HUDEP-2 (cell line): ENCODE measurements at regions not wholly inside any gene's neighbourhood (a gene's known extent, or its start where the extent isn't known, plus 50 kb on each side); places are given as distances from the start of the nearest gene placed in this dataset.
A peak's percentile ranks its signal among the peaks of the same experiment; 100 is the strongest.

ENCODE experiments used
- DNase-seq, 76 experiments: peaks; one replicate each; lab custom pipeline; 2025; ENCODE audit not compliant: unreplicated experiment in 76 of 76; lab: John Stamatoyannopoulos, UW

DNA sequence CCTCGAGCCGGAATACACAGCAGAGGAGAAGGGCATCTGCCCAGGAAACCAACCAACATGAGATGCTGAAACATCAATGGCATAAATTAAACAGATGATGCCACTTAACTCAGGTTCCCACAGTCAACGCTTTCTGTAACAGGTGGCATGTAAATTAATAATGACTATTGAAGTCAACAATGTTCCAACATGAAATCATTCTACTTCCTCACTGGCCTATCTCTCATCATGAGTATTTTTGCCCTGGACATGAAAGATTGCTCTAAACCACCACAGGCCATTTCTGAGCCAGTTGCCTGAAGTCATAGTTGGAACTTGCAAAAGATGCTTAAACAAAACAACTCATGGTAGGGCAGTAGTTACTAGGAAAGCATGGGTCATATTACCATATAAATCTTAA, 397.9 kb upstream of the JARID2 start:
- no peak for DNase-seq

DNA sequence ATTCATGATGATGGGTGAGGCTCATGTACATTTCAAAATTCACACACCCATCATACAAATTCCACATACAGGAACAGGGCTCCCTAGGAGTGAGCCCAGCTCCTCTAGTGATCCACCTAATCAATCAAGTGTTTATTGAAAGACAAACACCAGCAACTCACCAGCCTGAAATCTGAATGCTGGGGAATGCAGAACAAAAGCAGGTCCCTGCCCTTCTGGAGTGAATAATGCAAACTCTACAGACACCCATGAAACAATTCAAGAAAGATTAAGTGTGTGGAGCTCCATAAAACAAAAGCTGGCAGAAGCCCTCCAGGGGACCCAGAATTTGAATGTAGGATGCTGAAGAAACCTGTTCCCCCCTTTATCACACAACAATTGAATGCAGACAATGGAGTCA, 396.7 kb upstream of the JARID2 start:
- DNase-seq: no peak

DNA sequence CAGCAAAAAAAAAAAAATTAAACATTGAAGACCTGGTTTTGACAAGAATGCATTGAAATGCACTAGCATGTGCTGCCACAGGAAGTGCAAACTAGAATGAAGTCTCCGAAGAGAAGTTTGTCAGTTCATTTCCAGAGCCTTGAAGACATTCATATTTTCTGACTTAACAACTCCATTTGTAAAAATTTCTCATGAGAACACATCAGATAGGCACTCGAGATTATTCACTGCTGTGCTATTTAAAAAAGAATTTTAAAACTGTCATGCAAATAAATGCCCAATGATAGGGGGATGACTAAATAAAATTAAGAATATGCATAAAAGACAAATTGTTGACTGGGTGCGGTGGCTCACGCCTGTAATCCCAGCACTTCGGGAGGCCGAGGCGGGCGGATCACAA, 394.6 kb upstream of the JARID2 start:
- no peak for DNase-seq

DNA sequence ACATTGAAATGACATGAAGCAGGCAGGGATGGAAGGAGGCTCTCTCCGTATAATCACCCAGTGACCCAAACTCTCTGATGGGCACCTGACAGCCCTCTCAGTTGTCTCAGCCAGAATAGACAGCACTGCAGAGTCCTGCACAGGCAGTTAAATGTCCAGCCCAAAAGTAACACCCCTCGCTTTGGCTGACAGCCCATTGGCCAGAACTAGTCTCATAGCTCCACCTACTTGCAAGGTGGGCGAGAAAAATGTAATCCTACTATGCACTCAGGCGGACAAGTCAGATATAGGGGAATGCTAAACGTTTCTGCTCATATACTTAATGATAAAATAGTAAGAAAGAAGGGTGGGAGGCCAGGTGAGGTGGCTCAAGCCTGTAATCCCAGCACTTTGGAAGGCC, 393.5 kb upstream of the JARID2 start:
- DNase-seq: no peak

DNA sequence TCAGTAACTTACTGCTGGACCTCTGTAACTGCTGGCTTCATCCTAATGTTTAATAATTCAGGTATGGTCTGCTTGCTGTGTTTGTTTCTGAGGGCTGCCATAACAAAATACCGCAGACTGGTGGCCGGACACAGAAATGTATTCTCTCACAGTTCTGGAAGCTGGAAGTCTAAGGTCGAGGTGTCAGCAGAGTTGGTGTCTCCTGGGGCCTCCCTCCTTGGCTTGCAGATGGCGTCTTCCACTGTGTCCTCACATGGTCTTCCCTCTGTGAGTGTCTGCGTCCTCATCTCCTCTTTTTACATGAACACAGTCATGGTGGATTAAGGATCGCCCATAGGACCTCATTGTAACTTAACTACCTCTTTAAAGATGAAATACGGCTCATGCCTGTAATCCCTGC, 389.7 kb upstream of the JARID2 start:
- no peak for DNase-seq

DNA sequence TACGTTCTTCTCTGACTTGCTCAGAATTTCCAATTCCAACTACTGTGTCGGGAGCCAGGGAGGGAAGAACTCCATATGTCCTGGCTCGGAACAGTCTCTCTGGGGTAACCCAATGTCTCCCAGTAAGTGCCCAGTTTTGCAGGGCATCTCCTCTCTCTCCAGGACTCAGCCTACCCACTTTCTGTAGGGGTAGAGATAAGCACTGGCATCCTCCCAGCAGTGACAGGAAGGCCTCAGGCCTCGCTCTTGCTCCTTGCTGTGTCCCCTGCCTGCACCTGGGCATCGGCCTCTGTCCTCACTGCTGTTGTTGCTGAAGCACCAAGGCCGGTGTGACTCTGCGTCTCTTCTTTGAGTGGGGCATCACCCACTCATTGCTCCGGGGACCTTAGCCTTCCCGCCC, 388.9 kb upstream of the JARID2 start:
- DNase-seq: peak in 43 of 76 experiments; percentile 7 to 53 (median 24)

DNA sequence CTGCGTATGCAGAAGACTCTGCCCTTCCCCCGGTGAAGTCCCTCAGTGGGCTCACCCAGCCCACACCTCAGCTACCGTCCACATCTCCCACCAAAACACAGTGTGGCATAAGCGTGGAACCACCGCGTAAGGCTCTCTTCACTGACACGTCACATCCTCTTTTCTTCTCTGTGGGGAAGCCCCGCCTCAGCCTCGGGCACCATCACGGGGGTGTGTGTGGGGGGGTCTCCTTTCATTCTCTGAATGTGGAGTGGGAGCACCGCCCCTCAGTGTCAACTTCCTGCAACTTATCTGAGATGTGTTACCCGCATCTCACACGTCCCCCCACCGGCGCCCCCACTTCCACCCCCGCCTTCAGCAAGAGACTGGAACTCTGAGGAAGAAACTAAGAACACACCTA, 388.4 kb upstream of the JARID2 start:
- DNase-seq: no peak

DNA sequence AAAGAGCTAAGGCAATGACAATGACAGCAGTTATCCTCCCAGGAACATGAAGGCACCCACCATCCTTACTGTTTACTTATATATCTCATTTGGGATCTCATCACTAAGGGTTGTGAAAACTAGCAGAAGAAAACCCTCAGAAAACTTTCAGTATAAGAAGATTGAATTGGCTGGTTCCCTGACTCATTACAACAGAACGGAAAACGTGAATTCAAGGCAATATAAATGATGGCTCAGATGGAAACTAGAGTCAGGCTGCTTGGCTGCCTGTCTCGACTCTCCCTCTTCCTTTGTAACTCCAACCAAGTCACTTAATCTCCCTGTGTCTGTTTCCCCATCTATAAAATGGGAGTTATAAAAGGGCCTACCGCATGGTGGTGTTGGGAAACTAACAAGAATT, 387.1 kb upstream of the JARID2 start:
- no peak for DNase-seq

DNA sequence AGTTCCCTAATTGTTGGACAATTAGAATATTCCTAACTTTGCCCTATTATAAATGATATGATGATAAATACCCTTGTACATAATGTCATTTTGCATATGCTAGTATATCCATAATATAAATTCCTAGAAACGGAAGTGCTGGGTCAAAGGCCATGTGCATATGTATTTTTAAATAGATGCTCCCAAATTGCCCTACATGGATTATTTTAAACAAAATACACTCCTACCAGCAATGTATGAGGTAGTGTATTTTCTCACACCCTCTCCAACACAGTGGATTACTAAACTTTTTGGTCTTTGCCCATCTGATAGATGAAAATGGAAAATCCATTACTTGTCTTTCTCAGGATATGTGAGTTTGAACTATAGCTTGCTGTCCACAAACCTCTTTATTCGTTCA, 385.1 kb upstream of the JARID2 start:
- DNase-seq: no peak

DNA sequence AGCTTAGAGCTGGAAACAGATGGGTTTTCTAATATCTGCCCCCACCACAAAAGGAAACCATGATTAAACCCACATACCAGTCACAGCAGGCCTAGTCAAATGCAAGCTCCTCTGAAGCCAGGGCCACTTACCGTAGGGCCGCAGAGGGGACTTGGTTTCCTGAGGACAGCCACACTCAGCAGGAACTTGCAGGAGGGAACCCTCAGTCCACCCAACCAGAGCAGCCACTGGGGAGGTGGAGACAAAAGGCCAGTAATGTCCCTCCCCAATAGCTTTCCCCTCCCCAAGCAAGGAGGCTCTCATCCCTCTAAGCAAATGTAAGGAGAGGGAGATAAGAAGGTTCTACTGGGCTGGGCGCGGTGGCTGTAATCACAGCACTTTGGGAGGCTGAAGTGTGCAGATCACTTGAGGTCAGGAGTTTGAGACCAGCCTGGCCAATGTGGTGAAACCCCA, 384.4 kb upstream of the JARID2 start:
- no peak for DNase-seq

DNA sequence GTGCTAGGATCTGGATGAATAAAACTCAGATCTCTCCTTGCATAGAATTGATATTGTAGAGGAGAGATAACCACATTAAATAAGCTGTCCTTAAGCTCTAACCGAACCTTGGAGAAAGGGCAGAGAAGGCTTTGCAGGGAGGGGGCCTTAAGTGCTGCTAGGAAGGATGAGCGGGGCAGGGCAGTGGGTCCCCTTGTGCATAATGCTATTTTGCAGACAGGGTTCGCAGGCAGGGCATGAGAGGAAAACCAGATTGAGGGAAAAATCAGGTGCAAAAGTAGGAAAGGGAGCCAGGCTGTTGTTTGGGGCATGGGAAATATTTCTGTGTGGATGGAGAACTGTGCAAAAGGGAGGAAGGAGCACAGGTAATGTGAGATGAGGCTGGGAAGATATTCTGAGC, 383.0 kb upstream of the JARID2 start:
- DNase-seq: no peak

DNA sequence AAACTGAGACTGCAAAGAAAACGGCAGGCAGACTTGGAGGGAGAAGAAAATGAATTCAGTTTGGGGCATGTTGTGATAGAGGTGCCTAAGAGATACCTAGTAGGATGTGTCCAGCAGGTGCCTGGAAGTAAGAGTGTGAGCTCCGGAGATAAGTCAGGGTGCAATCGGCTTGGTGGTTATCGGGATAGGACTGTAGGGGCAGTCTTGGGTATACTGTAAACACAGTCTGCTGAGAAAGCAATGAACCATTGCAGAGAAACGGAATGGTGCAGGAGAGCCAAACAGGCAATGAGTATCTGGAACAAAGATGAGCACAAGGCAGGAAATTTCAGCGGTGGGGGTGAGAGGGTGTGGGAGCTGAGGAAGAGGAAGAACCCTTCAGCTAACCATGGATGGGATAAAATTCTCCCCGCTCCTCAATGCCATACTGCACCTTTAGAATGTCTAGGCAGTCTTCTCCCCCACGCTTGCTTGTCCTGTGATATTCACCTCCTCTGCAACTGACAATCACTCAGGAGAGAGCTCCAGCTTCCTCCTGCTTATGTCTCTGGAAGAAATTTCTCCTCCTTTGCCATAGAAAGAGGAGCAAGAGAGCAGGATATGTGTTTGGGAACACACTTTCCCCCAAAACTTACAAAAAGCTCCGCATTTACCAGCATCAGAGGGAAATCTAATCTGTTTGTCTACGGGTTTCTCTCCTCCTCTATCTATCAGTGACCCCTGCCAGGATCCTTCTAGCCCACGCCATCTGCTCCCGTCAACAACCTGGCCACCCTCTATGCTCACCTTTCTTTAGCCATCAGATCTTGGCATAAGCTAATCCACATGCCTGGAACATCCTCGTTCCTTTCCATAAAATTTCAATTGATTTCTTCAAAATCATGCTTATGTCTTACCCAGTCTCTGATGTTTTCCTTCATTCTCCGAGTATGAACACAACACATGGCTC, 381.7 kb upstream of the JARID2 start:
- DNase-seq: no peak

DNA sequence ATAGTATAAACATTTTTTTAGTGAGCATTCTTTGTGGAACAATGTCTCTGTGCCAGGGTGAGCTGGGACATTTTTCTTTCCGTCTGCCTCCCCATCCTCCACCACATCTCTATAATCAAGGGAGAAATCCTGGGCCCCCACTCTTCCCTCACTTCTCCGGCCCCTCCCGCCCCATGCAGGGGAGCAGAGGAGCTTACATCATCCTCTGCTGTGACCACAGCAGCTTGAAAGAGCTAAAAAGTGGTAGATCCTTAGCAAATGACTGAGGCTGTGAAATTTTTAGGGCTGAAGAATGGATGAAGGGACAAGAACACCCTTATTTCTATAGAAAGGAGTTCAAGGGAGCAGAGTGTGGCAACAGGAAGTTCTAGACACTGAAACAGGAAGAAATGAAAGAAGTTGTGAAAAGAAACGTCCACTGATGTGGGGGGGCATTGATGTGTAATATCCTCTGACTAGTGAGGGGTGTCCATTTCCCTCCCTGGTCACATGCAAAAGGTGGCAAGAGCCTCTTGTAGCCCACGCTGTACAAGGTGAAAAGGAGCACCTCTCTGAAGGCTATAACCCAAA, 380.3 kb upstream of the JARID2 start:
- DNase-seq: no peak

DNA sequence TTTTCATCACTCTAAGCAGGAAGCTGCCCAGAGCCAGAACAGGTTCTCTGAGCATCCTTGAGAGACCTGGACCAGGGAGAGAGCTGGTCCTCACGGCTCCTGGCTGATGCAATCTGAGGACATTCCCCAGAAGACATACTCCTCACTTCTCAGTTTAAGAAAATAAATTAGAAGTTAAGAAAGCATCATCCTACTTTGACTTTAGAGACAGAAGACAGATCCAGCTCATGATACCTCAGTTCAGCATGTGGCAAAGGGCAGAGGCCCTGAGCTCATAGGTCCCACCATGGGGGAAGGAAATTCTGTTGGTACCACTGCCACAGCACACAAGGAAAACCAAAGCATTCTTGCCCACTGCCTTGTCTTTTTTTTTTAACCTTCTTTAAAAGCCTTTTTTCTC, 378.1 kb upstream of the JARID2 start:
- no peak for DNase-seq

DNA sequence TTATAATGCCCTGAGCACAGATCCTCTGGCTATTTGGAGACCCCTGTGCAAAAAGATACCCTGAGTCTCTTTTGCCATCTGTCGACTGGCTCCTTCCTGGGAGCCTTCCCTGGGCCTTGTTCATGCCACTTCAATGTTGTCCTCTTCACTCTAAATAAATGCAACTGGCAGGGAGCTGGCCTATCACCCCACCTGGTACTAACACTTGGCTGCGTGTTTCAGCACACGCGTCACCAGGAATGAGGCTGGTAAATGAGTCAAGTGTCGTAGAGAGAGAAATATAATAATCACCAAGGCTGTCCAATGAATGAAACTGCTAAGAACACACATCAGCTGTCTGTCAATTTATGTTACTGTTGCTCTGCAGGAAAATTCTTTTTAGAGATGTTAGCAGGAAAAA, 374.6 kb upstream of the JARID2 start:
- DNase-seq: no peak

DNA sequence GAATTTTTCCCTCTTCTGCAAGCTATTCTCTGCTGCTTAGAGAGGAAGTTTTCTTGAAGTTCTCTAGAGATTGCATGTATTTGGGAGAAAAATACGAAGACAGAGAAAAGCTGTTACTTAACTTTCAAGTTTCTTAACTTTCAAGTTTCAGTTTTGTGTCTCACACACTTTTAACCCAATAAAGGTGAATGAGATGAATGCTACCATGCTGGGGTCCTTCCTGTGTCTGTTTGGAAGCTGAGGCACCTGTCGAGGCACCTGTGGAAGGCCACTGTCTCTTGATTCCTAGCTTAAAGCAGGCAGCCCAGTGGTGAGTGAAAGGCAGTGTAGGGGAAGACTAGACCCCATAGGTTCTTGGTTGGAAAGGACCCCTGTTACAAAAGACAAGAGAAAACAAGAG, 372.8 kb upstream of the JARID2 start:
- DNase-seq: no peak

DNA sequence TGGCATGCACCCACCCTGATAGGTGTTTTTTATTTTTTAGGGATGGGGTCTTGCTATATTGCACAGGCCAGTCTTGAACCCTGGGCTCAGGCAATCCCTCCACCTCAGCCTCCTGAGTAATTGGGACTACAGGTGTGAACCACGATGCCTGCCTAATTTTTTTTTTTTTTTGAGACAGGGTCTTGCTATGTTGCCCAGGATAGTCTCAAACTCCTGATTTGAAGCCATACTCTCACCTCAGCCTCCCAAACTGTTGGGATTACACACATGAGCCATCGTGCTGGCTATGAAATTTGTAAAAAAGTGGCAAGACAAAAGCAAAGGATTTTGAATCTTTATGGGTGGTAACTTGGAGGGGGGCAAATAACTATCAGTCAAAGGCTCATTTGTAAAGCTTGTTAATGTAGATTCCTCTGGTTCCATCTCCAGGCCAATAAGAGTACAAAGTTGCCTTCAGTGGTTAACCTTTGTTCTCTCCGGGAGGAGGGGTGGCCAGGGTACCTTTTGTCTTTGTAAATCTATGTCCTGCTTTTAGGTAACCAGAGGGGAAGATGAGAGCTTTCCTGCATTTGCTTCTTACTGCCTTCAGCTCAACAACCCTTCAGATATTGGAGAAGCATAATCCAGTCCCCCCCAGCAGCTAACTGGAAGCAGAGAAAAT, 372.0 kb upstream of the JARID2 start:
- DNase-seq: no peak

DNA sequence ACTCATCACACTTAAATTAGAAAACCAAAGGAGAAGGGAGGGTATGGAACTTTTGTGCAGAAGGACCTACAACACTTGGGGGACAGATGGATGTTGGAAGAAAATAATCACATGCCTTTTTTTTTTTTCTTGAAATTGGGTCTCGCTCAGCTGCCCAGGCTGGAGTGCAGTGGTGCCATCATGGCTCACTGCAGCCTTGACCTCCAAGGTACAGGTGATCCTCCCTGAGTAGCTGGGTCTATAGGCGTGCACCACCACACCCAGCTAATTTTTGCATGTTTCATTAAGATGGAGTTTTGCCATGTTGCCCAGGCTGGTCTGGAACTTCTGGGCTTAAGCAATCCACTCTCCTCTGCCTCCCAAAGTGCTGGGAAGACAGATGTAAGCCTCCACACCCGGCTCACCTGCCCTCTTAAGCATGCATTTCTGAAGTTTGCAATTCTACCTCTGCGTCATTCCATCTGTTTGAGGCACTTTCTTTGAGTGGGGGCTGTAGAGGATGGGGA, 370.8 kb upstream of the JARID2 start:
- no peak for DNase-seq

DNA sequence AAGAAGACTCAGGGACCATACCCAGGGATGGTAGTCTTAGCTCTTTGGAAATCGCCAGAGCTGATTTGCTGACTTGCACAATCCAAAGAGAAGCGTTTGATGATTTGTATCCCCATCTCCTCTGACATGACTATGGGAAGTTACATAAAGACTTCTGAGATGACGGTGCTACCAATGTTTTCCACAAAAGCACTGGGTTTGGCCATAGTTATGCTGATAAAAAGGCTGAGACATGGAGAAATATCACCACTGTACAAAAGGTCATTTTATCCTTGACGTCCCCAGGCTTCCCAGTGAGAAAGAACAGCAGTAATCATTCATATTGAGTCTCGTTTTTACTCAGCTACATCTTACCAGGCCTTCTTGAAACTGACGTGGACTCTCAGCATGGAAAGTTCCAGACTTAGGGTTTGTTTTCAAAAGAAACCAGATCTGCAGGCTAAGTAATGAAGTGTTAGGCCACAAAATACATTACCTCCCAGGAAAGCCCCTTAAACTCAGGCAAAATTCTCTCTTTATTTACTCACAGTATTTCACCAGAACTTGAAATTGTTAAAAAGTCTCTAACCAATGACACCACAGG, 370.3 kb upstream of the JARID2 start:
- DNase-seq: no peak

DNA sequence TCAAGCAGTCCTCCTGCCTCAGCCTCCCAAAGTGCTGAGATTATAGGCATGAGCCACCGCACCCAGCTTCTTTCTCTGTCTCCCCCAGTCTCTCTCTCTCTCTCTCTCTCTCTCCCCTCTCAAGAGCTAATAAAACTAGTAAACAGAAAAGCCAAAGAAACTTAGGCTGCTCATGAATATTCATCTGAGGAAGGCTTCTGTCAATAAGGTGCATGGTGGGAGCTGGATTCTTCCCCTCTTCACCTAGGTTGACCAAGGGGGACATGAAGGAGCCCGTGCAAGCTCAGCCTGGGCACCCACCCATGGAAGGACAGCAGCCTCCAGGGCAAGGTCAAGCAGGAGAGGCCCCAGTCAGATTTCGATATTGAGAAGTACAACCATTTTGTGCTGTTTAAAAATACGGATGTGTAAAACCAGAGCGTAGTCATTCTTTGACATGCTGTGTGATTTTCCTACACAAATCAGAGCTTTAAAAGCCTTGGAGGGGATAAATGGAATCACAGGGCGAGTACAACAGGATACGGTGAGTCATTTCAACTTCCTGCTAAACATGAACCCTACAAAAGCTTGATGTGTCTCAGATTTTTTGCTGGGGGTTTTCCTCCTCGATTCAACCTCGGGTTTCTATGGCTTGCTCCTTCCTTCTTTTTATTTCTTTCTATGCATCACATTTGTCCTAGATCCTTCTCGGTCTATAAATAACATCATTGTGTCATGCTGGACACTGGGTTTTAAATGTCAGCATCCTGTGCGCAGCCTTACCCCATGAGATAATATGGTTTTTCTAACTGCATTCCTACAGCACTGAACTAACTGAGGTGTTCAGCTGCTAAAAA, 368.9 kb upstream of the JARID2 start:
- DNase-seq: no peak
